ENCODE measurements at regions not wholly inside any gene's neighbourhood (a gene's known extent, or its start where the extent isn't known, plus 50 kb on each side); places are given as distances from the start of the nearest gene placed in this dataset.

GRCh38 chrX:13902406-13902805 is 85.5 kb upstream of the GPM6B start:
- Histone ChIP-seq H3K36me3 (ENCODE audit: insufficient read depth, low read length, poor library complexity, severe bottlenecking) (no peaks in the 10 kb centered on the region), H3K9me3 (ENCODE audit: low read depth, low read length, poor library complexity, severe bottlenecking) (no peaks in the 10 kb centered on the region), H3K4me1 (ENCODE audit: insufficient read depth, low read length, poor library complexity, severe bottlenecking) (peaks cover 6% of the 10 kb centered on the region), H3K27me3 (replicated peaks; ENCODE audit: insufficient read depth, low read depth, low read length, poor library complexity) (no peaks in the 10 kb centered on the region), H3K4me3 (ENCODE audit: low read depth, low read length, poor library complexity, severe bottlenecking) (no peak overlapping the region), H3K27ac (ENCODE audit: low read depth, low read length, poor library complexity, severe bottlenecking) (no peak overlapping the region)
- no peak for DNase-seq (ENCODE audit: low spot score)
- ChIA-PET CTCF (no interaction called here), POLR2A (ENCODE audit: low non-redundant PET) (no interaction called here)
- TF ChIP-seq CTCF (conservative IDR thresholded peaks at IDR 0.05; ENCODE audit: low read depth, low read length) (no peak), EZH2 (IDR thresholded peaks at IDR 0.05; ENCODE audit: borderline replicate concordance, low read depth, low read length, poor library complexity, severe bottlenecking) (no peak)
- intact Hi-C loops (cut with micrococcal nuclease; ENCODE audit: unreplicated experiment): no loop called here
- no TSS peak for BruUV-seq (replicated peaks)

- ChIA-PET POLR2A (ENCODE audit: low non-redundant PET) (no interaction called here), CTCF (interaction anchor here (0.6 kb wide), 1 partner anchor 111 kb away, joined by 3 read pairs; no protein-coding TSS in a partner anchor)
- Histone ChIP-seq H3K4me3 (ENCODE audit: low read depth, low read length, poor library complexity, severe bottlenecking) (no peak overlapping the region), H3K9me3 (ENCODE audit: low read depth, low read length, poor library complexity, severe bottlenecking) (no peaks in the 10 kb centered on the region), H3K36me3 (ENCODE audit: insufficient read depth, low read length, poor library complexity, severe bottlenecking) (no peaks in the 10 kb centered on the region), H3K27me3 (replicated peaks; ENCODE audit: insufficient read depth, low read depth, low read length, poor library complexity) (no peaks in the 10 kb centered on the region), H3K4me1 (ENCODE audit: insufficient read depth, low read length, poor library complexity, severe bottlenecking) (peaks cover 6% of the 10 kb centered on the region), H3K27ac (ENCODE audit: low read depth, low read length, poor library complexity, severe bottlenecking) (no peak overlapping the region)
- intact Hi-C loops (cut with micrococcal nuclease; ENCODE audit: unreplicated experiment): no loop called here
- DNase-seq (ENCODE audit: low spot score): no peak
- no TSS peak for BruUV-seq (replicated peaks)
- TF ChIP-seq EZH2 (IDR thresholded peaks at IDR 0.05; ENCODE audit: borderline replicate concordance, low read depth, low read length, poor library complexity, severe bottlenecking): no peak
- TF ChIP-seq CTCF (conservative IDR thresholded peaks at IDR 0.05; ENCODE audit: low read depth, low read length): no peak
These were observed 84.5 kb upstream of the GPM6B start for GRCh38 chrX:13901354-13901753.

GRCh38 chrX:13900351-13900750 is 83.5 kb upstream of the GPM6B start:
- no TSS peak for BruUV-seq (replicated peaks)
- Histone ChIP-seq H3K4me3 (ENCODE audit: low read depth, low read length, poor library complexity, severe bottlenecking) (no peak overlapping the region), H3K27ac (ENCODE audit: low read depth, low read length, poor library complexity, severe bottlenecking) (no peak overlapping the region), H3K4me1 (ENCODE audit: insufficient read depth, low read length, poor library complexity, severe bottlenecking) (peaks cover 1% of the 10 kb centered on the region), H3K36me3 (ENCODE audit: insufficient read depth, low read length, poor library complexity, severe bottlenecking) (no peaks in the 10 kb centered on the region), H3K27me3 (replicated peaks; ENCODE audit: insufficient read depth, low read depth, low read length, poor library complexity) (no peaks in the 10 kb centered on the region), H3K9me3 (ENCODE audit: low read depth, low read length, poor library complexity, severe bottlenecking) (no peaks in the 10 kb centered on the region)
- ChIA-PET POLR2A (ENCODE audit: low non-redundant PET) (no interaction called here), CTCF (no interaction called here)
- DNase-seq (ENCODE audit: low spot score): no peak
- no peak for TF ChIP-seq CTCF (conservative IDR thresholded peaks at IDR 0.05; ENCODE audit: low read depth, low read length)
- no peak for TF ChIP-seq EZH2 (IDR thresholded peaks at IDR 0.05; ENCODE audit: borderline replicate concordance, low read depth, low read length, poor library complexity, severe bottlenecking)
- intact Hi-C loops (cut with micrococcal nuclease; ENCODE audit: unreplicated experiment): no loop called here
